LNCAP (cell line): ENCODE measurements at regions not wholly inside any gene's neighbourhood (a gene's known extent, or its start where the extent isn't known, plus 50 kb on each side); places are given as distances from the start of the nearest gene placed in this dataset.

Experiments
- TF ChIP-seq, protein P1 (sequence below): fragments of 450-650 bp; IDR thresholded peaks from 2 replicates; pipeline ENCODE4 v1.5.1; 2017; ENCODE audit warnings: mild to moderate bottlenecking

DNA sequence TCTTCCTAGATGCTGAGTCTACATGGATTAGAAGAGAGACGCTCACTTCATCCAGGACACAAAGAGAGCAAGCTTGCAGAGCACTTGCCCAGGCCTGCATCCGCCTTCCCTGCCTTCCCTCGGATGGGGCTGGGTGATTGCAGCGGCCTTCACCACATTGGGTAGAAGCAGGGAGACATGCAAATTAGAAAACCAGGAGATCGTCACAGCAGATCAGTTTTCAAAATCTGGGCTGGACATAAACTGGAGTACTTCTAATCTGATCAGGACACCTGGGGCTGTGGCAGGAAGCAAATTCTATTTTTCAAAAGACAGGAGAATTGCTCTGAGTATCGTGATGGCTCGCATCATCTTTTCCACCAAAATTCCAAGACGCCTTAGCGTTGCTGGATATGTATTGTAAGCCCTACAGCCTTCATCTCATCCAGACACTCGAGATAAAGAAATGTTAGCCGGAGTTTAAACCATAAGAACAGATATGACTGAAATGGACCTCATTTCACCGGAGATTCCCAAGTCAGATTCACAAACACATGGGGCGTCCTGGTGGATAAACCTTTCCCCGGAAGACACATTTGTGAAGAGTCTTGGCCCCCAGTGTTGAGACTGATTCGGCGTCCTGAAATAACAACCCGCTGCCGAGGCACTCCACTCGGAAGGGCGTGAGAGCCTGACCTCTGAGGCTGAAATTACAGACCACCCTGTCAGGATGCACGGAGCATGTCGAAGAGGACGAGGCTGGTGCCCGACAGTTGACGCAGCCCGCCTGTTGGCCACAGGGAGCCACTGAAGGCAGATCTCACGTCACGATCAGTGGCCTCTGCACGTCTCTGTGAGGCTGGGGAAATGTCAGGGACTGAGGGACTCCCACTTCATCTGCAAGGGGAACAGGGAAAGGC lies 91.2 kb upstream of the PARD3 start:
- TF ChIP-seq, protein P1, sequence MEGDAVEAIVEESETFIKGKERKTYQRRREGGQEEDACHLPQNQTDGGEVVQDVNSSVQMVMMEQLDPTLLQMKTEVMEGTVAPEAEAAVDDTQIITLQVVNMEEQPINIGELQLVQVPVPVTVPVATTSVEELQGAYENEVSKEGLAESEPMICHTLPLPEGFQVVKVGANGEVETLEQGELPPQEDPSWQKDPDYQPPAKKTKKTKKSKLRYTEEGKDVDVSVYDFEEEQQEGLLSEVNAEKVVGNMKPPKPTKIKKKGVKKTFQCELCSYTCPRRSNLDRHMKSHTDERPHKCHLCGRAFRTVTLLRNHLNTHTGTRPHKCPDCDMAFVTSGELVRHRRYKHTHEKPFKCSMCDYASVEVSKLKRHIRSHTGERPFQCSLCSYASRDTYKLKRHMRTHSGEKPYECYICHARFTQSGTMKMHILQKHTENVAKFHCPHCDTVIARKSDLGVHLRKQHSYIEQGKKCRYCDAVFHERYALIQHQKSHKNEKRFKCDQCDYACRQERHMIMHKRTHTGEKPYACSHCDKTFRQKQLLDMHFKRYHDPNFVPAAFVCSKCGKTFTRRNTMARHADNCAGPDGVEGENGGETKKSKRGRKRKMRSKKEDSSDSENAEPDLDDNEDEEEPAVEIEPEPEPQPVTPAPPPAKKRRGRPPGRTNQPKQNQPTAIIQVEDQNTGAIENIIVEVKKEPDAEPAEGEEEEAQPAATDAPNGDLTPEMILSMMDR = no peak

DNA sequence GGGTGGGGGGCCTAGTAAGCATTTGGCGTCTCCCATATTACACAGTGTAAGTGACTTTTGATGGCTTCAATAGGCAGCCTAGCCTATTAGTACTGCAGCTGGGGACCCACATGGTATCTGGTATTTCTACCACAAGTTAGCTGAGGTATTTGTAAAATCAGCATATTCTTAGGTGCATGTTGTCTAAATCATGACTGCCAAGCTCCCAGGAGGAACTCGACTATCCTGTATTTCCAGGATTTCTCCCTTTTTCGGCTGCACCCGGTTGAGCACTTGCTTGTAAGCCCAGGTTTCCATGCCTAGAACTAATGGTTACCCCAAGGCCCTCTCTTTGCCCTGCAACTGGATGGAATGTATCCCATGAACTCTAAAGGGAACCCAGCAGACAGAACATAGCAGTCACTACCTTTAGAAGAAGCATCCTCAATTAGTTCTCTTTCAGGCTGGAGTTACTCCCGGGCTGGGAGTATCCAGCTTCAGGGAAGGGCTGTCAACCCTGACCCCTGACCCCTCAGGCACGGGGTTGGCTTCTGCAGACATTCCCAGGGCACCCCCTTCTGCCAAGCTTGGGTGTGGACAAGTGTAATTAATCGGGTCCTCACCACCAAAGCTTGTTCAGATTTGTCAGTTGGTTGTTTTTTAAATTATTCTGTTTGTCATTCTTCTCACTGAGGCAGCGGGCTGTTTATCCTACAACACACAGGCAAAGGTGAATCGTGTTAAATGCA lies 90.3 kb upstream of the PARD3 start:
- TF ChIP-seq, protein P1 = no peak

DNA sequence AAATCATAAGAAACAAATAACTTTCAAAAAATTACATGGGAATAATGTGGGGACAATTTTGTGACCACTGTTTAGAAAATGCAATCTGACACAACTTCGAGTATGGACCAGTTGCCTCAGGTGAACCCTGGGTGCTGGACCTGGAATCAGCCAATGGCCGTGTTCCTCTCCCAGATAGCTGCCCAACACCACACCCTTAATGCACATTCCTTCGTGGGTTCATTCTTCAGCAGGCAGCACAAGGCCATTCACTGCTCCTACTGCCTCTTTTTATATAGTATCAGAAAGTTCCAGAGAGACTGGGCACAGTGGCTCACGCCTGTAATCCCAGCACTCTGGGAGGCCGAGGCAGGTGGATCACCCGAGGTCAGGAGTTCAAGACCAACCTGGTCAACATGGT lies 89.1 kb upstream of the PARD3 start:
- TF ChIP-seq, protein P1 = no peak

DNA sequence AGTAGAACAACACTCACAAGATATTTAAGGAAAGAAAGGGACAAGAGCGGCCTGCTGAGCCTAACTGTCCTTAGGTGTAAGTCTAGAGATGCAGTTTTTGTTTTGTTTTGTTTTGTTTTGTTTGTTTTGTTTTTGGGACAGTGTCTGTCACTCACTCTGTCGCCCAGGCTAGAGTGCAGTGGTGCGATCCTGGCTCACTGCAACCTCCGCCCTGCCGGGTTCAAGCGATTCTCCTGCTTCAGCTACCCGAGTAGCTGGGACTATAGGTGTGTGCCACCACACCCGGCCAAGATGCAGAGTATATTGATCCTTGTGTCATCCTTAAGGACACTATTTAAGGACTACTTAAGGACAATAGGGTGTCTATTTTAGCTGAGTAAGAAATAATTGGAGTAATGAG lies 84.1 kb upstream of the PARD3 start:
- TF ChIP-seq, protein P1 = no peak

DNA sequence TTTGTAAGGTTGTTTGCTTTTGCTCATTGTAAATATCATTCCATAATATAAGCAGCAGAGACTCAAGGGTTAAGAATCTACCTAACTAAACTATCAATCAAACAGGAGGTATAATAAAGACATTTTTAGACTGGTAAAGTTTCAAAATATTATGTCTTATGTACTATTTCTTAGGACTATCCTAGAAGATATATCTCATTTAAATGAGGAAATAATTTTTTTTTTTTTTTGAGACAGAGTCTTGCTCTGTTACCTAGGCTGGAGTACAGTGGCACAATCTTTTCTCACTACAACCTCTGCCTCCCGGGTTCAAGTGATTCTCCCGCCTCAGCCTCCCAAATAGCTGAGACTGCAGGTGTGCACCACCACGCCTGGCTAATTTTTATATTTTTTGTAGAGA lies 80.9 kb upstream of the PARD3 start:
- TF ChIP-seq, protein P1 = no peak

DNA sequence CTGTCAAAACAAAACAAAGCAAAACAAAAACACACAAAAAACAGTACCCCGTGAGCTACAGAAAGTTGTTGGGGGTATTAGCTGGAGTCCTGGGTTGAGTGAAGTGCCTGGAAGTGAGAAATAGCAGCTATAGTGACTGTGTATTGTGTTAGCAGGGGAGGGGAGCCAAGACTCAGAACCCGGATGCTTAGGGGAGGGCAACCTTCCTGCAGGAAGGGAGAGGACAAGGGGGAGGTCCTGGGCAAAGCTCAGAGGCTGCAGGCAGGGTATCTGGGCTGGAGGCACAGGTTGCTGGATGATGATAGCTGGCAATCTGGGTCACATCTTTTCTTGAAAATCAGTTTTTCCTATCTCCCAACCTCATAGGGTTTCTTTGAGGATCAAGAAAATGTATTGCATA lies 75.8 kb upstream of the PARD3 start:
- TF ChIP-seq, protein P1 = no peak

DNA sequence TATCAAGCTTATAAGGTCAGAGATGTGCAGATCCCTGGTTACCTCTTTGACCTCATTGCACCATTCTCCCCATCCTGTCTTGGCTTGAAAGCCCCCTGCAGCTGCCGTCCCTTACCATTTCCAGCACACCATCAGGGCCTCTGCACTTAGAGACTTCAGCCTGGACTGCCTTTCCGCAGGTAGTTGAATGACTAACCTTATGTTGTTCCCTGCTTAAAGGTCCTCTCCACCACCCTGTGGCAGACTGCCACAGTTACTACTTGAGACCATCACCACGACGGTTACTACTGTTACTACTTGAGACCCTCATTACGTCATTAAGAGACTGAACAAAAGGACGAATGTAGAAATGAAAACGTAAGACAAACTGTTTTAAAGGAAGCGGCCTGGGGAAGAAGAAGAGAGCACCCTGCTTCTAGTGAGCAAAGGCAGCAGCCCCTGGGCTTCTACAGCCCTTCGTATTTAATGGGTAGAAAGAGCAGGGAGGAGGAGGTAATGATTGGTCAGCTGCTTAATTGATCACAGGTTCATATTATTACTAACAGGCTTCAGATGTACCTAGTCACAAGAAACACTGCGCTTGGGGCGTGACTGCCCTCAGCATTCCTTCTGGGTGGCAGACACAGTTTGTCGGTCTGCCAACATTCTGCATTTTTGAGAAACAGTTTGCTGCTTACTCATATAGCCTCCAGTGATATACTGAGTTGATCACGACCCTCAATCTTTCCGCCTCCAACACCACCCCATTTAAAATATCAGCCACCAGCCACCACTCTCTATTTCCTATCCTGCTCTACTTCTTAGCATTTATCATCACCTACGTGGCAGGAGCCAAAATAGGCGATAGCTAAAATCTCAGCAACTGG lies 74.1 kb upstream of the PARD3 start:
- TF ChIP-seq, protein P1 = no peak
